ENCODE measurements at regions not wholly inside any gene's neighbourhood (a gene's known extent, or its start where the extent isn't known, plus 50 kb on each side); places are given as distances from the start of the nearest gene placed in this dataset.

DNA sequence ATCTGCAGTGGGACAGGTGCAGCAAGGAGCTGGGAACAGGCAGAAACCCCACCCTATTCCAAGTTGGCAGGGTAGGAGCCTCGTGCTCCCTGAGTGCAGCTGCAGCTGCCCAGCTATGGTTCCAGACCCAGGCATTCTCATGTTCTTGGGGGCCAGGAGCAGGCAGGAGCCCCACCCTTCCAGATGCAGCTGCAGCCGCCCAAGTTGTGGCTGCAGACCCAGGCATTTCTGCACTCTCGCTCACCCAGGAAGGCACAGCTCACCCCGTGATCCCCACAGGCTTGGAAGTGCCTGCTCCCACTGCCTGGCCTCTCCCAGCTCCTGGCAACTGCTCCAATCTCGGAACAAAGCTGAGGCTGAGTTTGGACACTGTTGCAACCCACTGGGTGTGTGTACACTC lies 275.8 kb upstream of the ADRA1B start:
- TF ChIP-seq, protein P1, sequence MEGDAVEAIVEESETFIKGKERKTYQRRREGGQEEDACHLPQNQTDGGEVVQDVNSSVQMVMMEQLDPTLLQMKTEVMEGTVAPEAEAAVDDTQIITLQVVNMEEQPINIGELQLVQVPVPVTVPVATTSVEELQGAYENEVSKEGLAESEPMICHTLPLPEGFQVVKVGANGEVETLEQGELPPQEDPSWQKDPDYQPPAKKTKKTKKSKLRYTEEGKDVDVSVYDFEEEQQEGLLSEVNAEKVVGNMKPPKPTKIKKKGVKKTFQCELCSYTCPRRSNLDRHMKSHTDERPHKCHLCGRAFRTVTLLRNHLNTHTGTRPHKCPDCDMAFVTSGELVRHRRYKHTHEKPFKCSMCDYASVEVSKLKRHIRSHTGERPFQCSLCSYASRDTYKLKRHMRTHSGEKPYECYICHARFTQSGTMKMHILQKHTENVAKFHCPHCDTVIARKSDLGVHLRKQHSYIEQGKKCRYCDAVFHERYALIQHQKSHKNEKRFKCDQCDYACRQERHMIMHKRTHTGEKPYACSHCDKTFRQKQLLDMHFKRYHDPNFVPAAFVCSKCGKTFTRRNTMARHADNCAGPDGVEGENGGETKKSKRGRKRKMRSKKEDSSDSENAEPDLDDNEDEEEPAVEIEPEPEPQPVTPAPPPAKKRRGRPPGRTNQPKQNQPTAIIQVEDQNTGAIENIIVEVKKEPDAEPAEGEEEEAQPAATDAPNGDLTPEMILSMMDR (IDR thresholded peaks at IDR 0.05; ENCODE audit: insufficient read depth, low read depth, low read length, missing control alignments): no peak

DNA sequence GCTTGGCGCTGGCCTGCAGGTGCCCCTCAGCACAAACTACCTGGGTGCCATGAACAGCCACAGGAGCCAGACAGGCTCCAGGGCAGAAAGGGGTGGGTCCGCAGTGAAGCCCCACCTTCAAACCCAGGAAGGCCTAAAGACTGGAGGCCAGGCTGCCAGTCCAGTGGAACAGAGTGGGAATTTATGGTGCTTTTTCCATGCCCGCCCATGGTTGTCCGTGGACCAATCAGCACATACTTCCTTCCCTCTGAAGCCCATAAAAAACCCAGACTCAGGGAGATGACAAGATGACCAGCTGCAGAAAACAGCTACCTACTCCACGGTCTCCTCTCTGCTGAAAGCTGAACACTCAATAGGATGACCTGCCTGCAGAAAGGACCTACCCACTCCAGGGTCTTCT lies 275.4 kb upstream of the ADRA1B start:
- DNase-seq (ENCODE audit: low read depth): no peak
- no peak overlapping the region for H3K4me3 ChIP-seq (ENCODE audit: low read depth, low read length)
- TF ChIP-seq, protein P1 (IDR thresholded peaks at IDR 0.05; ENCODE audit: insufficient read depth, low read depth, low read length, missing control alignments): no peak

More for the DNA sequence above, 275.8 kb upstream of the ADRA1B start:
- DNase-seq (ENCODE audit: low read depth): no peak
- no peak overlapping the region for H3K4me3 ChIP-seq (ENCODE audit: low read depth, low read length)

DNA sequence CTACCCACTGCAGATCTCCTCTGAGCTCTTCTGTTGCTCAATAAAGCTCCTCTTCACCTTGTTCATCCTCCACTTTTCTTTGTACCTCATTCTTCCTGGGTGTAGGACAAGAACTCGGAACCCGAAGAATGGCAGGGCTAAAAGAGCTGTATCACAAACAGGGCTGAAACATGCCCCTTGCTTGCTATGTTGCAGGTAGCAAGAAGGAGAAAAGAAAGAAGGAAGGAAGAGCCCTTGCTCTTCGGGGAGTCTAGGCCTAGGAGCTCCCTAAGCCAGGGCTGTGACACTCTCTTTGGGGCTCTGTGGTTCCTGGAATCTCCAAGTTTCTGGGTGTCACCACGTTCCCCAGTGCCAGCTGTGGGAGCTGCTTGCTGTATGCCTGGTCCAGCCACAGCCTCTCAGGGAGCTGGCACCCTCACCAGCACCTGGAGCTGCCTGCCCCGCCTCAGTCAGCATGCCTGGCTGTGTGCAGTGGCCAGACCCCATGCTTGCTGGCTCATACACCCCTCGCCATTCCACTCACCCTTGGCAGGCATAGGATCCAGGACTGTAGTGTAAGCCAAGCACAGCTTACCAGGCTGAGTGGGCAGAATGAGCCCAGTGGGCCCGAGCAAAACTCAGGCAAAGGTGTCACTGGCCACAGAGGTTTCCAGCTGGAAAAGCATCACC lies 274.8 kb upstream of the ADRA1B start:
- no peak overlapping the region for H3K4me3 ChIP-seq (ENCODE audit: low read depth, low read length)
- DNase-seq (ENCODE audit: low read depth): no peak
- TF ChIP-seq, protein P1 (IDR thresholded peaks at IDR 0.05; ENCODE audit: insufficient read depth, low read depth, low read length, missing control alignments): no peak

DNA sequence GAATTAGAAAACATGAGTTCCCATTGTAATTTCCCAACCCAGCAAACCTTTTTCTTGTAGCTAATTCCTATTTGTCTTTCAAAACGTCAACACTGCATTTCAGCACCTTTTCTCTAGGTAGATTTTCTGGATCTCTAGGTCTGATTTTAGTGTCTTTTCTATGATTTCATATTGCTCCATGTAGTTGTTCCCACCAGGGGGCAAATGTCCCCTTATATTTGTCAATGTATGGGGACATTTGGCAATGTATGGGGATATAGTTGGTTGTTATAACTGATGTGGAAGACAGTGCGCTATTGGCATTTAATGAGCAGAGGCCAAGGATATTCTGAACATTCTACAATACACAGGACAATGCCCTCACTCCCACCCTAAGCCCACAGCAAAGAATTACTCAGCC lies 273.9 kb upstream of the ADRA1B start:
- no peak overlapping the region for H3K4me3 ChIP-seq (ENCODE audit: low read depth, low read length)
- TF ChIP-seq, protein P1 (IDR thresholded peaks at IDR 0.05; ENCODE audit: insufficient read depth, low read depth, low read length, missing control alignments): no peak
- DNase-seq (ENCODE audit: low read depth): no peak

DNA sequence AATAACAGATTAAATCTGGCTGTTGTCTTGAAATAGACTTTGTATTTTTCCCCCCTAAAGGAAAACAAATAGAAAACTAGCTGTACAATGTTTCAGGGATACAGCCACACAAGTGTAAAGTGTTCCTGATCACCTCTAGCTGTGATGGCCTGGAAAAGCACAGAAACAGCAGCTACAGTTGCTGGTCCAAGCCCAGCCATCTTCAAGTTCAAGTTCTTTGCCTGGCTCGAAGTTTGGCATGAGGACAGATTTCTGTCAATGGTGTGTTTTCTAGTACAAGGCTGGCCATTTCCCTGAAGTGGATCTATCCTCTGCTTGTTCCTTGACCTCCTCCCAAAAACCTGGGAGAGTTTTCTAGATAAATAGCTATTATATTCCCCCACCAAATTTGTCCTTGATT lies 272.2 kb upstream of the ADRA1B start:
- TF ChIP-seq, protein P1 (IDR thresholded peaks at IDR 0.05; ENCODE audit: insufficient read depth, low read depth, low read length, missing control alignments): no peak
- no peak for DNase-seq (ENCODE audit: low read depth)
- no peak overlapping the region for H3K4me3 ChIP-seq (ENCODE audit: low read depth, low read length)

DNA sequence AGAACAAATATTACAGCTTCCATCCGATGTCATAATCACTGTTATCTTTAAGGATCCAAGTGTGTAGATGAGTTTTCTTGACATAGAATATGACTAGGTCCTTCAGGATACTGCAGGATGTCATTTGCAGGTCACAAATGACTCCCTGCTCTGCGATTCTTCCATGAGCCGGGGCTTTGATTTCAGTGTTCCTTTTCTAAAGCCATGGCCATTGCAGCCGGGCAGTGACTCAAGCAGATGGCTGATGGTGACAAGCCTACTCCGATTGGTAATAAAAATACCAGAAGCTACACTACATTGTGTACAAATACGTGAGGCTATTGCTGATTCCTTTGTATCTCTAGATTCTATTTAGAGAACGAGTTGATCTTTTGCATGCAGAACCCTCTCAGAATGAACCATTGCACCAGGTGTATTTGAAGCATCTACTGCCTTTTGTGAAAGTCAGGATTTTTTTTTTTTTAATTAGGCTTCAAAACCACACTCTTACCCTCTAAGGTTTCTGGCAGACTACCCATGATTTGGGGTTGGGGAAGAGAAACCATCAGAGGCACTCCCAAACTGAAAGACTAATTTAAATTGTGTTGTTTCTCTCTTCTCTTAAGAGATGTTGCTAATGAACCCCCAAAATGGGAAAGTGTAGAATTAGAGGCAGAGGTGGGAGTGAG lies 271.0 kb upstream of the ADRA1B start:
- TF ChIP-seq, protein P1 (IDR thresholded peaks at IDR 0.05; ENCODE audit: insufficient read depth, low read depth, low read length, missing control alignments): no peak
- DNase-seq (ENCODE audit: low read depth): no peak
- H3K4me3 ChIP-seq (ENCODE audit: low read depth, low read length): no peak overlapping the region

Measured in GM12865 (cell line).